ENCODE measurements at regions not wholly inside any gene's neighbourhood (a gene's known extent, or its start where the extent isn't known, plus 50 kb on each side); places are given as distances from the start of the nearest gene placed in this dataset.

GRCh38 chr11:70585236-70585545 is 186.9 kb downstream of the CTTN start:
- no peak for DNase-seq
- H3K4me1 Mint-ChIP-seq, result peaks cover 16% of the 10 kb centered on the region in 2 experiments
- H3K4me3 Mint-ChIP-seq, result no peak overlapping the region
- peaks cover 0 to 5% of the 10 kb centered on the region in 2 experiments; a peak in 2 of 5 replicates for H3K9me3 Mint-ChIP-seq
- Histone ChIP-seq H3K56ac (ENCODE audit: insufficient read length, low read depth, low read length) (no peak overlapping the region), H3K23ac (ENCODE audit: insufficient read length, low read depth, low read length) (no peak overlapping the region), H2BK12ac (ENCODE audit: insufficient read length, low read depth, low read length) (no peak overlapping the region), H4K8ac (replicated peaks; ENCODE audit: insufficient read length, low read depth, low read length) (no peak overlapping the region), H3K79me2 (ENCODE audit: insufficient read depth, low read length) (no peaks in the 10 kb centered on the region), H4K91ac (ENCODE audit: insufficient read length, low read depth, low read length) (no peak overlapping the region), H3K18ac (ENCODE audit: insufficient read length, low read depth, low read length) (no peak overlapping the region), H3K4me1 (ENCODE audit: insufficient read depth, low read length) (no peaks in the 10 kb centered on the region), H3K4me2 (ENCODE audit: insufficient read depth, insufficient read length, low read length) (no peak overlapping the region), H4K20me1 (ENCODE audit: control insufficient read depth, insufficient read depth, insufficient read length) (no peaks in the 10 kb centered on the region), H3K27me3 (ENCODE audit: insufficient read depth, low read length) (no peaks in the 10 kb centered on the region), H3K14ac (ENCODE audit: insufficient read depth, low read length) (no peak overlapping the region), H3K79me1 (ENCODE audit: insufficient read depth, low read depth, low read length, poor library complexity, severe bottlenecking) (no peaks in the 10 kb centered on the region), H3T11ph (ENCODE audit: low read length) (no peak overlapping the region), H3K27ac (ENCODE audit: insufficient read length, low read depth, low read length) (no peak overlapping the region), H2BK20ac (ENCODE audit: low read depth, low read length, poor library complexity, severe bottlenecking) (no peak overlapping the region), H3K23me2 (ENCODE audit: insufficient read length, low read depth, low read length, poor library complexity, severe bottlenecking) (no peaks in the 10 kb centered on the region), H3K9me3 (ENCODE audit: control insufficient read depth, low read depth, low read length) (no peaks in the 10 kb centered on the region), H2BK120ac (ENCODE audit: low read depth, low read length, poor library complexity, severe bottlenecking) (no peak overlapping the region), H2BK15ac (ENCODE audit: low read depth, low read length) (no peak overlapping the region), H2AFZ (ENCODE audit: low read length) (no peak overlapping the region), H3K4ac (ENCODE audit: low read depth, low read length) (no peak overlapping the region), H2AK5ac (ENCODE audit: insufficient read length, low read length) (no peak overlapping the region), H3K9ac (ENCODE audit: extremely low read depth, insufficient read length, low read length) (no peak overlapping the region), H2BK5ac (ENCODE audit: insufficient read length, low read length) (no peak overlapping the region), H4K5ac (ENCODE audit: insufficient read length, low read depth, low read length) (no peak overlapping the region)
- no peak overlapping the region for H3K27ac Mint-ChIP-seq
- TF ChIP-seq CTCF (conservative IDR thresholded peaks at IDR 0.05), result no peak
- peaks cover 5% of the 10 kb centered on the region in 3 experiments; a peak in 6 of 7 replicates for H3K36me3 Mint-ChIP-seq (ENCODE audit: insufficient read depth in 1 of 3, low read depth in 3 of 3)
- peaks cover 2% of the 10 kb centered on the region for H3K27me3 Mint-ChIP-seq (ENCODE audit: low read depth)
- no CpG with 5 or more reads among the region's 1 CpG for WGBS (ENCODE audit: extremely low coverage, insufficient read length, low lambda C conversion rate)
